ENCODE measurements at regions not wholly inside any gene's neighbourhood (a gene's known extent, or its start where the extent isn't known, plus 50 kb on each side); places are given as distances from the start of the nearest gene placed in this dataset.
"Not testable (repeated sequence)": the region's sequence is repeated elsewhere in the genome, so short reads cannot be mapped to it uniquely, and the experiment has no call there.

GRCh38 chr10:52573347-52573746 is 199.2 kb downstream of the MBL2 start:
- peak overlapping the region; percentile 42 for H2AFZ ChIP-seq (ENCODE audit: low read length)

DNA sequence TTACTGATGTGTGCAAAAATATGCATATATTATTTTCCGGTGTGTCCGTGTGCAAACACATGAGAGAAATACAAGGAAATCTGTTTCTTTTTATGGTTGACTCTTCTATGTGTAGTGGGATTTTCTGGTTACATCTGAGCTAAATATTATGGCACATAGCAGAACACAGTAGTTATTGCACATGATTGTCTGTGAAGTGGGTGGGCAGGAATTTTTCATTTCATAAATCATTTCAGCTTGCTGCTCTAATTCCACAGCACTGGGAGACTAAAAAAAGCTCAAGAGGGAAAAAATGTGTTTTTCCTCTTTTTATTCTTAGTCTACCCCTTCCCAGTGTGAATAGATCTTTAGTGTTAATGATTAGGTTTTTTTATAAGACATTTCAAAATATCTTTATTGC is 197.9 kb downstream of the MBL2 start:
- Histone ChIP-seq H3K4me1 (ENCODE audit: insufficient read depth, low read length) (peaks cover 5% of the 10 kb centered on the region), H3K36me3 (ENCODE audit: insufficient read depth, low read length) (no peaks in the 10 kb centered on the region), H3K27ac (ENCODE audit: low read depth, low read length) (no peak overlapping the region), H4K20me1 (ENCODE audit: insufficient read depth, low read length) (no peaks in the 10 kb centered on the region), H3K4me3 (ENCODE audit: insufficient read depth, low read length) (no peak overlapping the region), H2AFZ (ENCODE audit: low read length) (no peak overlapping the region), H3K27me3 (ENCODE audit: insufficient read depth, low read length) (no peaks in the 10 kb centered on the region), H3K4me2 (ENCODE audit: insufficient read depth, low read length) (no peak overlapping the region), H3K9me3 (ENCODE audit: low read depth, low read length) (no peaks in the 10 kb centered on the region), H3K79me2 (ENCODE audit: insufficient read depth, low read length) (no peaks in the 10 kb centered on the region)
- DNase-seq (ENCODE audit: insufficient read length, low spot score, missing footprints): no peak
- TF ChIP-seq, protein P1, sequence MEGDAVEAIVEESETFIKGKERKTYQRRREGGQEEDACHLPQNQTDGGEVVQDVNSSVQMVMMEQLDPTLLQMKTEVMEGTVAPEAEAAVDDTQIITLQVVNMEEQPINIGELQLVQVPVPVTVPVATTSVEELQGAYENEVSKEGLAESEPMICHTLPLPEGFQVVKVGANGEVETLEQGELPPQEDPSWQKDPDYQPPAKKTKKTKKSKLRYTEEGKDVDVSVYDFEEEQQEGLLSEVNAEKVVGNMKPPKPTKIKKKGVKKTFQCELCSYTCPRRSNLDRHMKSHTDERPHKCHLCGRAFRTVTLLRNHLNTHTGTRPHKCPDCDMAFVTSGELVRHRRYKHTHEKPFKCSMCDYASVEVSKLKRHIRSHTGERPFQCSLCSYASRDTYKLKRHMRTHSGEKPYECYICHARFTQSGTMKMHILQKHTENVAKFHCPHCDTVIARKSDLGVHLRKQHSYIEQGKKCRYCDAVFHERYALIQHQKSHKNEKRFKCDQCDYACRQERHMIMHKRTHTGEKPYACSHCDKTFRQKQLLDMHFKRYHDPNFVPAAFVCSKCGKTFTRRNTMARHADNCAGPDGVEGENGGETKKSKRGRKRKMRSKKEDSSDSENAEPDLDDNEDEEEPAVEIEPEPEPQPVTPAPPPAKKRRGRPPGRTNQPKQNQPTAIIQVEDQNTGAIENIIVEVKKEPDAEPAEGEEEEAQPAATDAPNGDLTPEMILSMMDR (IDR thresholded peaks at IDR 0.05; ENCODE audit: extremely low read depth, low read depth, low read length): no peak

More at GRCh38 chr10:52573347-52573746, 199.2 kb downstream of the MBL2 start:
- no peaks in the 10 kb centered on the region for H3K9me3 ChIP-seq (ENCODE audit: low read depth, low read length)
- peaks cover 2% of the 10 kb centered on the region for H3K4me1 ChIP-seq (ENCODE audit: insufficient read depth, low read length)
- no peaks in the 10 kb centered on the region for H3K79me2 ChIP-seq (ENCODE audit: insufficient read depth, low read length)
- DNase-seq (ENCODE audit: insufficient read length, low spot score, missing footprints): no peak
- H3K4me3 ChIP-seq (ENCODE audit: insufficient read depth, low read length): no peak overlapping the region
- peaks cover 2% of the 10 kb centered on the region for H3K27me3 ChIP-seq (ENCODE audit: insufficient read depth, low read length)
- H3K27ac ChIP-seq (ENCODE audit: low read depth, low read length): no peak overlapping the region
- no peaks in the 10 kb centered on the region for H4K20me1 ChIP-seq (ENCODE audit: insufficient read depth, low read length)
- no peaks in the 10 kb centered on the region for H3K36me3 ChIP-seq (ENCODE audit: insufficient read depth, low read length)
- TF ChIP-seq, protein P1 (IDR thresholded peaks at IDR 0.05; ENCODE audit: extremely low read depth, low read depth, low read length): no peak
- no peak overlapping the region for H3K4me2 ChIP-seq (ENCODE audit: insufficient read depth, low read length)

DNA sequence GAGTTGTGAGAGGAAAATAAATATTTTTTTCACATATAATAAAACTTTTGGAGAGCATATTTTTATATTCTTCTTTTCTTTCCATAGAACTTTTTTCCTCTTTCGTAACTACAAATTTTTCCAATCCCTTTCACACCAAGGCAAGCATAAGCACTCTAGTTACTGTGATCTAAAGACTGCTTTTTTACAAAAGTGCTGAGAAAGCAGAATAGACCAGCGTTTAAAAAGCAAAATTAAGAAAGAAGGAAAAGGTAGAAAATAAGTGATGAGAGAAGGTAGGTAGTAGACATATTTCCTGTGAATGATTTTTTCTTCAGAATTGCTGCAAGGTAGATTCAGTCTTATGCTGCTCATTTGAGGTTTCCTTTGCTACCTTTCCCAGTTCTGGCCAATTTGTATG is 195.5 kb downstream of the MBL2 start:
- Histone ChIP-seq H3K27ac (ENCODE audit: low read depth, low read length) (no peak overlapping the region), H3K36me3 (ENCODE audit: insufficient read depth, low read length) (no peaks in the 10 kb centered on the region), H2AFZ (ENCODE audit: low read length) (no peak overlapping the region), H4K20me1 (ENCODE audit: insufficient read depth, low read length) (no peaks in the 10 kb centered on the region), H3K9me3 (ENCODE audit: low read depth, low read length) (no peaks in the 10 kb centered on the region), H3K79me2 (ENCODE audit: insufficient read depth, low read length) (no peaks in the 10 kb centered on the region), H3K4me3 (ENCODE audit: insufficient read depth, low read length) (no peak overlapping the region), H3K4me2 (ENCODE audit: insufficient read depth, low read length) (no peak overlapping the region), H3K4me1 (ENCODE audit: insufficient read depth, low read length) (peaks cover 3% of the 10 kb centered on the region), H3K27me3 (ENCODE audit: insufficient read depth, low read length) (no peaks in the 10 kb centered on the region)
- TF ChIP-seq, protein P1 (IDR thresholded peaks at IDR 0.05; ENCODE audit: extremely low read depth, low read depth, low read length): no peak
- DNase-seq (ENCODE audit: insufficient read length, low spot score, missing footprints): no peak

DNA sequence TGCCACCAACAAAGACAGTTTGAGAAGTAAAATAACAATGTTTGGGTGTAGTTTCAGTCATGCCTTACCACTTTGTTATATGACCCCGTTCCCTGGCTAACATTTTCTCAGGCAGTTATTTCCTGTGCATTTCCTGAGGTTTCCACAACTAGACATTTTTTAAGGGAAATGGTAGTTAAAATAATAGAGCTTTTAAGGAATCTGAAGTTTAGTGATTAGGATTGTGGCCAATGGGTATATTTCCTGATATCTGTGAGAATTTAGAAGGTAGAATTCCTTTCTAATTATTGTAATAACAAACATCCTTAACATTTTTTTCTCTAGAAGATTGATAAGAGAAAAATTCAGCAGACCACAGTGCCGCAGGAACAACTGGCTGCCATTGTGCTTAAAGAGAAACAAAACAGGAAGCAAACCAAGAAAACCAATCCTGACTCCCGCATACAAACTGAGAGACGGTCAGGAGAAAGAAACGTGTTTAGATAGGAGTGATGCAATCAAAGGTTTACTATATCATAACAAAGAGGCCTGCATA is 193.6 kb downstream of the MBL2 start:
- no peak for DNase-seq (ENCODE audit: insufficient read length, low spot score, missing footprints)
- H3K4me2 ChIP-seq (ENCODE audit: insufficient read depth, low read length): peak overlapping the region; percentile 59
- peak overlapping the region; percentile 34 for H3K4me3 ChIP-seq (ENCODE audit: insufficient read depth, low read length)
- peak overlapping the region; percentile 66 for H2AFZ ChIP-seq (ENCODE audit: low read length)
- no peaks in the 10 kb centered on the region for H3K79me2 ChIP-seq (ENCODE audit: insufficient read depth, low read length)
- no peaks in the 10 kb centered on the region for H4K20me1 ChIP-seq (ENCODE audit: insufficient read depth, low read length)
- H3K36me3 ChIP-seq (ENCODE audit: insufficient read depth, low read length): no peaks in the 10 kb centered on the region
- peaks cover 3% of the 10 kb centered on the region for H3K4me1 ChIP-seq (ENCODE audit: insufficient read depth, low read length)
- no peaks in the 10 kb centered on the region for H3K27me3 ChIP-seq (ENCODE audit: insufficient read depth, low read length)
- peak overlapping the region; percentile 36 for H3K27ac ChIP-seq (ENCODE audit: low read depth, low read length)
- TF ChIP-seq, protein P1 (IDR thresholded peaks at IDR 0.05; ENCODE audit: extremely low read depth, low read depth, low read length): no peak
- H3K9me3 ChIP-seq (ENCODE audit: low read depth, low read length): no peaks in the 10 kb centered on the region

GRCh38 chr10:52581636-52582035 is 190.9 kb downstream of the MBL2 start:
- H3K4me1 ChIP-seq (ENCODE audit: insufficient read depth, low read length); H3K4me3 ChIP-seq (ENCODE audit: insufficient read depth, low read length); H3K79me2 ChIP-seq (ENCODE audit: insufficient read depth, low read length); H3K9me3 ChIP-seq (ENCODE audit: low read depth, low read length); H3K4me2 ChIP-seq (ENCODE audit: insufficient read depth, low read length); H3K27ac ChIP-seq (ENCODE audit: low read depth, low read length); H4K20me1 ChIP-seq (ENCODE audit: insufficient read depth, low read length); DNase-seq (ENCODE audit: insufficient read length, low spot score, missing footprints); H3K27me3 ChIP-seq (ENCODE audit: insufficient read depth, low read length); H2AFZ ChIP-seq (ENCODE audit: low read length); H3K36me3 ChIP-seq (ENCODE audit: insufficient read depth, low read length): not testable (repeated sequence)
